ENCODE measurements at regions not wholly inside any gene's neighbourhood (a gene's known extent, or its start where the extent isn't known, plus 50 kb on each side); places are given as distances from the start of the nearest gene placed in this dataset.

- H3K9me2 ChIP-seq (replicated peaks; ENCODE audit: control insufficient read depth, low read length), result no peaks in the 10 kb centered on the region
- H4K20me1 ChIP-seq (ENCODE audit: control insufficient read depth, insufficient read depth, low read depth, low read length), result no peaks in the 10 kb centered on the region
- no peak for TF ChIP-seq EZH2phosphoT487 (IDR thresholded peaks at IDR 0.05; ENCODE audit: borderline replicate concordance, low read length)
- no peak for TF ChIP-seq CTCF (IDR thresholded peaks at IDR 0.05; ENCODE audit: low read depth, low read length, poor library complexity, severe bottlenecking)
- no peaks in the 10 kb centered on the region for H3K36me3 ChIP-seq (ENCODE audit: control insufficient read depth, low read length)
- no peaks in the 10 kb centered on the region for H3F3A ChIP-seq (ENCODE audit: control insufficient read depth, insufficient read depth)
- H3K4me3 ChIP-seq (ENCODE audit: low read length), result no peak overlapping the region
- no peak overlapping the region for H3K4me2 ChIP-seq (ENCODE audit: low read length)
- H3K27me3 ChIP-seq (ENCODE audit: control insufficient read depth, low read length), result no peaks in the 10 kb centered on the region
- H3K79me2 ChIP-seq (ENCODE audit: control insufficient read depth, low read length), result no peaks in the 10 kb centered on the region
- H3K4me1 ChIP-seq (ENCODE audit: control insufficient read depth, low read length), result no peaks in the 10 kb centered on the region
- no peak overlapping the region for H3K27ac ChIP-seq (ENCODE audit: low read depth, low read length)
- H3K9me3 ChIP-seq (ENCODE audit: control insufficient read depth, insufficient read depth, low read length), result peaks cover 13% of the 10 kb centered on the region; the same call in 1 of the 2 replicates
These were observed 743.3 kb upstream of the EPHA6 start for GRCh38 chr3:96071097-96071496.

DNA sequence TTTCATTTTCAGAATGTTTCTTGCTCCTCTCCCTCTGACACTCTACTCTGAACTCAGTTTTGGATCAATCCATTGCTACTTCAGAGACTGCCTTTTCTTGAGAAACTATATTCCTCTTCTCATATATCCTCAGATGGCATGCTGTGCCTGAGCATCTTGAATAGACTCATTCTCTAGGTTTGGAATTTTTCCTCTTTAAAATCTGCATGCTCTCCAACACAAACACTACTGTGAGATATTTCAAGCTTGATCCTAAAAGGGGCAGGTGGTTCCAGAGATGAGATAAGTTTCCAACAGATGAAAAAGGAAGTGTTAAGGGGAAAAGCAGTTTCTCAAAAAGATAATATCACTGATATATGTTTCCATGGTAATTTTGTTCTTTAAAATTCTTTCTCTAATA, 742.2 kb upstream of the EPHA6 start:
- H3K4me3 ChIP-seq (ENCODE audit: low read length), result no peak overlapping the region
- no peak overlapping the region for H3K27ac ChIP-seq (ENCODE audit: low read depth, low read length)
- H3K9me3 ChIP-seq (ENCODE audit: control insufficient read depth, insufficient read depth, low read length), result peaks cover 13% of the 10 kb centered on the region; the same call in 1 of the 2 replicates
- no peaks in the 10 kb centered on the region for H3K79me2 ChIP-seq (ENCODE audit: control insufficient read depth, low read length)
- no peak overlapping the region for H3K4me2 ChIP-seq (ENCODE audit: low read length)
- H3F3A ChIP-seq (ENCODE audit: control insufficient read depth, insufficient read depth), result no peaks in the 10 kb centered on the region
- H3K9me2 ChIP-seq (replicated peaks; ENCODE audit: control insufficient read depth, low read length), result no peaks in the 10 kb centered on the region
- no peaks in the 10 kb centered on the region for H3K36me3 ChIP-seq (ENCODE audit: control insufficient read depth, low read length)
- H3K4me1 ChIP-seq (ENCODE audit: control insufficient read depth, low read length), result no peaks in the 10 kb centered on the region
- no peaks in the 10 kb centered on the region for H3K27me3 ChIP-seq (ENCODE audit: control insufficient read depth, low read length)
- no peaks in the 10 kb centered on the region for H4K20me1 ChIP-seq (ENCODE audit: control insufficient read depth, insufficient read depth, low read depth, low read length)
- TF ChIP-seq CTCF (IDR thresholded peaks at IDR 0.05; ENCODE audit: low read depth, low read length, poor library complexity, severe bottlenecking), result no peak
- no peak for TF ChIP-seq EZH2phosphoT487 (IDR thresholded peaks at IDR 0.05; ENCODE audit: borderline replicate concordance, low read length)

GRCh38 chr3:96083610-96084009, 730.8 kb upstream of the EPHA6 start:
- Histone ChIP-seq H3K4me2 (ENCODE audit: low read length) (no peak overlapping the region), H3K4me1 (ENCODE audit: control insufficient read depth, low read length) (no peaks in the 10 kb centered on the region), H4K20me1 (ENCODE audit: control insufficient read depth, insufficient read depth, low read depth, low read length) (no peaks in the 10 kb centered on the region), H3F3A (ENCODE audit: control insufficient read depth, insufficient read depth) (no peaks in the 10 kb centered on the region), H3K9me3 (ENCODE audit: control insufficient read depth, insufficient read depth, low read length) (no peaks in the 10 kb centered on the region), H3K4me3 (ENCODE audit: low read length) (no peak overlapping the region), H3K36me3 (ENCODE audit: control insufficient read depth, low read length) (no peaks in the 10 kb centered on the region), H3K9me2 (replicated peaks; ENCODE audit: control insufficient read depth, low read length) (no peaks in the 10 kb centered on the region), H3K27ac (ENCODE audit: low read depth, low read length) (no peak overlapping the region), H3K27me3 (ENCODE audit: control insufficient read depth, low read length) (no peaks in the 10 kb centered on the region), H3K79me2 (ENCODE audit: control insufficient read depth, low read length) (no peaks in the 10 kb centered on the region)
- TF ChIP-seq CTCF (IDR thresholded peaks at IDR 0.05; ENCODE audit: low read depth, low read length, poor library complexity, severe bottlenecking) (no peak), EZH2phosphoT487 (IDR thresholded peaks at IDR 0.05; ENCODE audit: borderline replicate concordance, low read length) (no peak)

DNA sequence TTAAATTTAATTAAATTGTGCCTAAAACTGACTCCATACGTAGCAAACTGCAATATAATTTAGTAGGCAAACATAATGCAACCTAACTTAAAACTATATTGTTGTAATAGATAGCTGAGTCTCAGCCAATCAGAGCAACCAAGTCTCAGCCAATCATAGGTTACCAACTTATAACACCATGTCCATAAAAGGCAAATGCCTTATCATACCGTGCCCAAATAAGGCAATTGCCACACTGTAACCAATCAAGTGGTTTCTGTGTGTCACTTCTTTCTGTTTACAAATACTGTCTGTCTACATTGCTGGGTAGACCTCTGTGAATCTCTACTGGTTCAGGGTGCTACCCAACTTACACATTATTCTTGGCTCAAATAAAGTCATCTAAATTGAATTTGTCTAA, 728.4 kb upstream of the EPHA6 start:
- H3K4me3 ChIP-seq (ENCODE audit: low read length), result no peak overlapping the region
- TF ChIP-seq CTCF (IDR thresholded peaks at IDR 0.05; ENCODE audit: low read depth, low read length, poor library complexity, severe bottlenecking) (no peak), EZH2phosphoT487 (IDR thresholded peaks at IDR 0.05; ENCODE audit: borderline replicate concordance, low read length) (no peak)
- H3K9me2 ChIP-seq (replicated peaks; ENCODE audit: control insufficient read depth, low read length), result no peaks in the 10 kb centered on the region
- no peak overlapping the region for H3K4me2 ChIP-seq (ENCODE audit: low read length)
- no peaks in the 10 kb centered on the region for H3K27me3 ChIP-seq (ENCODE audit: control insufficient read depth, low read length)
- H3F3A ChIP-seq (ENCODE audit: control insufficient read depth, insufficient read depth), result no peaks in the 10 kb centered on the region
- no peaks in the 10 kb centered on the region for H3K4me1 ChIP-seq (ENCODE audit: control insufficient read depth, low read length)
- H3K27ac ChIP-seq (ENCODE audit: low read depth, low read length), result no peak overlapping the region
- H4K20me1 ChIP-seq (ENCODE audit: control insufficient read depth, insufficient read depth, low read depth, low read length), result no peaks in the 10 kb centered on the region
- H3K36me3 ChIP-seq (ENCODE audit: control insufficient read depth, low read length), result no peaks in the 10 kb centered on the region
- no peaks in the 10 kb centered on the region; the same call in 1 of the 2 replicates for H3K9me3 ChIP-seq (ENCODE audit: control insufficient read depth, insufficient read depth, low read length)
- no peaks in the 10 kb centered on the region for H3K79me2 ChIP-seq (ENCODE audit: control insufficient read depth, low read length)

Measured in DOHH2 (cell line).